Nephron progenitor cell (in vitro differentiated cells): ENCODE measurements at regions not wholly inside any gene's neighbourhood (a gene's known extent, or its start where the extent isn't known, plus 50 kb on each side); places are given as distances from the start of the nearest gene placed in this dataset.
"Not testable (repeated sequence)": the region's sequence is repeated elsewhere in the genome, so short reads cannot be mapped to it uniquely, and the experiment has no call there.

Experiments used
- DNase-seq: peaks from one replicate; pipeline ENCODE4 v3.0.0; 2021
- H3K27ac Mint-ChIP-seq: 2 replicates; pipeline ENCODE4 v1.8.0; 2021; ENCODE audit warnings: mild to moderate bottlenecking, moderate library complexity, mixed read lengths
- H3K27me3 Mint-ChIP-seq: 2 replicates; pipeline ENCODE4 v1.8.0; 2021; ENCODE audit warnings: mild to moderate bottlenecking, low read depth, mixed read lengths; ENCODE audit not compliant: poor library complexity
- H3K36me3 Mint-ChIP-seq: 2 replicates; pipeline ENCODE4 v1.8.0; 2021; ENCODE audit warnings: low read depth, mixed read lengths
- H3K4me1 Mint-ChIP-seq: 2 replicates; pipeline ENCODE4 v1.8.0; 2021; ENCODE audit warnings: mixed read lengths
- H3K4me3 Mint-ChIP-seq: 2 replicates; pipeline ENCODE4 v1.8.0; 2021; ENCODE audit warnings: mild to moderate bottlenecking, moderate library complexity, mixed read lengths
- H3K9me3 Mint-ChIP-seq: 2 replicates; pipeline ENCODE4 v1.8.0; 2021; ENCODE audit warnings: mild to moderate bottlenecking, moderate library complexity, mixed read lengths
- TF ChIP-seq, protein P1 (sequence below): fragments of 200-600 bp; sonication (generic); IDR thresholded peaks from 2 replicates; pipeline ENCODE4 v1.5.0; 2021; ENCODE audit warnings: antibody characterized with exemption

DNA sequence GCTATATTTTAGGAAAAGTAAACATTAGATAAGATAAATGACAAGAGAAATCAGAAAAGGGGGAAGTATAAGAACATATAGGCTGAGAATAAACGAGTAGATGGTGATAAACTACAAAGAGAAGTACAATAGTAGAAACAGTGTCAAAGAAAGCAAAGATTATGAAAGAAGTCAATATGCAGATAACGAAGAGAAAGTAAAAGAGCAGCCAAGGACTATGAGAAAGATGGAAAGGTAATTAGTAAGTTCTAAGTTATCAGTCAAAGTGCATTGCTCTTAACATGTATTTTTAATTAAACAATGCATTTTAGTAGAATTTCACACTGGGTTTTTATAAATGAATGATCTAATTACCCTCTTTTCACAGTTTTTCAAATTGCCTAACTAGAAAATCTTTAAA lies 1801.3 kb upstream of the PCDH10 start:
- Mint-ChIP-seq H3K4me1 (no peaks in the 10 kb centered on the region), H3K9me3 (peaks cover 16% of the 10 kb centered on the region), H3K36me3 (peaks cover 5% of the 10 kb centered on the region), H3K27ac (no peak overlapping the region), H3K4me3 (no peak overlapping the region), H3K27me3 (no peaks in the 10 kb centered on the region)
- TF ChIP-seq, protein P1, sequence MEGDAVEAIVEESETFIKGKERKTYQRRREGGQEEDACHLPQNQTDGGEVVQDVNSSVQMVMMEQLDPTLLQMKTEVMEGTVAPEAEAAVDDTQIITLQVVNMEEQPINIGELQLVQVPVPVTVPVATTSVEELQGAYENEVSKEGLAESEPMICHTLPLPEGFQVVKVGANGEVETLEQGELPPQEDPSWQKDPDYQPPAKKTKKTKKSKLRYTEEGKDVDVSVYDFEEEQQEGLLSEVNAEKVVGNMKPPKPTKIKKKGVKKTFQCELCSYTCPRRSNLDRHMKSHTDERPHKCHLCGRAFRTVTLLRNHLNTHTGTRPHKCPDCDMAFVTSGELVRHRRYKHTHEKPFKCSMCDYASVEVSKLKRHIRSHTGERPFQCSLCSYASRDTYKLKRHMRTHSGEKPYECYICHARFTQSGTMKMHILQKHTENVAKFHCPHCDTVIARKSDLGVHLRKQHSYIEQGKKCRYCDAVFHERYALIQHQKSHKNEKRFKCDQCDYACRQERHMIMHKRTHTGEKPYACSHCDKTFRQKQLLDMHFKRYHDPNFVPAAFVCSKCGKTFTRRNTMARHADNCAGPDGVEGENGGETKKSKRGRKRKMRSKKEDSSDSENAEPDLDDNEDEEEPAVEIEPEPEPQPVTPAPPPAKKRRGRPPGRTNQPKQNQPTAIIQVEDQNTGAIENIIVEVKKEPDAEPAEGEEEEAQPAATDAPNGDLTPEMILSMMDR, result no peak
- no peak for DNase-seq

DNA sequence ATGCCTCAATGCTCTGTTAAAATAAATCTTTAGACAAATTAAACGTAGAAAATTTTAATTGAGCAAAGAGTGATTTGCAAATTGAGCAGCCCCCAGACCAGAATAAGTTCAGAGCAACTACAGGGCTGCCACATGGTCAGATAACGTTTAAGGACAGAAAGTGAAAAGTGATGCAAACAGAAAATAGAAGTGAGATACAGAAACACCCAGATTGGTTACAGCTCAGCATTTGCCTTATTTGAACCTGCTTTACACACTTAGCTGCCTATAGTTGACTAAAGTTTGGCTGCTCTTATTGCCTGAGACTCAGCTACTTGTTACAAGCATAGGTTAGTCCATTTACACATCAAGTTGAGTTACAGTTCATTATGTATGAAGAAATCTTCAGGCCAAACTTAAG lies 1800.8 kb upstream of the PCDH10 start:
- H3K9me3 Mint-ChIP-seq, result peaks cover 20% of the 10 kb centered on the region
- no peak for DNase-seq
- H3K4me3 Mint-ChIP-seq, result no peak overlapping the region

DNA sequence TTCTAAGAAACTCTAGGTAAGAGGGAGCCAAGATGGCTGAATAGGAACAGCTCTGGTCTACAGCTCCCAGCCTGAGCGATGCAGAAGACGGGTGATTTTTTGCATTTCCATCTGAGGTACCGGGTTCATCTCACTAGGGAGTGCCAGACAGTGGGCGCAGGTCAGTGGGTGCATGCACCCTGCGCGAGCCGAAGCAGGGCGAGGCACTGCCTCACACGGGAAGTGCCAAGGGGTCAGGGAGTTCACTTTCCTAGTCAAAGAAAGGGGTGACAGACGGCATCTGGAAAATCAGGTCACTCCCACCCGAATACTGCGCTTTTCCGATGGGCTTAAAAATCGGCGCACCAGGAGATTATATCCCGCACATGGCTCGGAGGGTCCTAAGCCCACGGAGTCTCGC lies 1796.7 kb upstream of the PCDH10 start:
- H3K9me3 Mint-ChIP-seq, result peaks cover 31% of the 10 kb centered on the region
- not testable (repeated sequence) for H3K4me3 Mint-ChIP-seq, H3K36me3 Mint-ChIP-seq, H3K27ac Mint-ChIP-seq, DNase-seq, H3K27me3 Mint-ChIP-seq, H3K4me1 Mint-ChIP-seq

More for the DNA sequence above, 1800.8 kb upstream of the PCDH10 start:
- no peak overlapping the region for H3K27ac Mint-ChIP-seq
- peaks cover 6% of the 10 kb centered on the region for H3K36me3 Mint-ChIP-seq
- TF ChIP-seq, protein P1, result no peak
- no peaks in the 10 kb centered on the region for H3K4me1 Mint-ChIP-seq
- no peaks in the 10 kb centered on the region for H3K27me3 Mint-ChIP-seq

DNA sequence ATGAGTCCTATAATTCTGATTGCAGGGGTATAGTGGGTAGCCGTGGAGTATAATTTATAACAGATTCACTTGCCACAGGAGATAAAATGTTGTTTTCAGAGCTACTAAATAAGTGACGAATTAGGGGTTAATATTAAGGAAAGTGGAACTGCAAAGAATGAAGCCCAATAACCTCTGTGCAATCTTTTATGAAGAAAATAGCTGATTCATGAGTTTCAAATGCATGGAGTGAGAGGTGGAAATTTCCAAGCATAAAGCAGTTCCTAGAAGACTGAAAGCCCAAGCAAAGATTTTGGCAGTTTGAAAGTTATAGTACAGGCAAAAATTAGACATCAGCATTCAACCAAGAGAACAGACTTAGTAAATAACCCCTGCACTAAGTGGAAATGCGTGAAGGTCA lies 1782.4 kb upstream of the PCDH10 start:
- Mint-ChIP-seq H3K27me3 (no peaks in the 10 kb centered on the region), H3K4me3 (no peak overlapping the region), H3K4me1 (peaks cover 5% of the 10 kb centered on the region), H3K9me3 (no peaks in the 10 kb centered on the region), H3K36me3 (no peaks in the 10 kb centered on the region), H3K27ac (no peak overlapping the region)
- TF ChIP-seq, protein P1, result no peak
- no peak for DNase-seq

DNA sequence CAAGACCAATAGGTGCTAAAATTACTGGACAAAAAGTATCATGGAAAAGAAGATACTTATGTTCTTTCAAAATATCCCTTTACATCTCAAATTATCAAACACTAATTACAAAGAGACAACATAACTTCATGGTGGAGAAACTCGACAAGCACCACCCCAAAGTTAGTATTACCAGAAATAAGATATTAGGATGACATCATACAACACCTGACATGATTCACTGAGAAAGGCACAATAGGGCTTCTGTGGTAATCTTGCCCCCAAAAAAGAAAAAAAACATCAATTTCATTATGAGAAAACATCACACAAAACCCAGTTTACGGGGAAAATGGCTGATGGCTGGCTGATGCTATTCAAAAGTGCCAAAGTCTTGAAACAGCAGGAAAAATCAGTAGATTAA lies 1781.7 kb upstream of the PCDH10 start:
- Mint-ChIP-seq H3K27me3 (no peaks in the 10 kb centered on the region), H3K4me3 (no peak overlapping the region), H3K27ac (no peak overlapping the region), H3K9me3 (no peaks in the 10 kb centered on the region), H3K4me1 (peaks cover 5% of the 10 kb centered on the region), H3K36me3 (no peaks in the 10 kb centered on the region)
- TF ChIP-seq, protein P1, result no peak
- no peak for DNase-seq

DNA sequence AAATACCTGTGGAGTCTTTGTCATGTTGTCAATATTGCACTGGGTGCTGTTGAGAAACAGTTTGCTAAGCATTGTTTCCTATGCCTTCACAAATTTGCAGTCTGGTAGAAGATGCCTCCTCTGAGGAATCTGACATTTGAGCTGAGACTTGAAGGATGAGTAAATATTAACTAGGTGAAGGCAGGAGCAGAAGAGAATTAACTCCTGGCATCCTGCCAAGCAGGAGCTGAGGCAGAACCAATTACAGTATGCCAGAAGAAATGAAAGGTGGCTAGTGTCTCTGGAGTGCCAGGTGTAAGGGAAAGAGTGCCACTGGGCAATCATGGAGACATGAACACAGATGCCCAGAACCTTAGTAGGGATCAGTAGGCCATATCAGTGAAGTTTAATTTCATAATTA lies 1778.2 kb upstream of the PCDH10 start:
- Mint-ChIP-seq H3K9me3 (no peaks in the 10 kb centered on the region), H3K27me3 (no peaks in the 10 kb centered on the region)
- TF ChIP-seq, protein P1, result no peak

More for the DNA sequence above, 1778.2 kb upstream of the PCDH10 start:
- Mint-ChIP-seq H3K27ac (peak overlapping the region; percentile 42), H3K4me3 (no peak overlapping the region), H3K4me1 (peaks cover 5% of the 10 kb centered on the region), H3K36me3 (no peaks in the 10 kb centered on the region)
- no peak for DNase-seq
